ENCODE measurements at regions not wholly inside any gene's neighbourhood (a gene's known extent, or its start where the extent isn't known, plus 50 kb on each side); places are given as distances from the start of the nearest gene placed in this dataset.

- POLR2A ChIA-PET, result no interaction called here
- CTCF ChIA-PET, result no interaction called here
- no peak for DNase-seq
- no peak for TF ChIP-seq CTCF (IDR thresholded peaks at IDR 0.05; ENCODE audit: insufficient read depth in 1 of 2, low read depth in 1 of 2, low read length in 1 of 2, severe bottlenecking in 1 of 2, unreplicated experiment in 1 of 2)
- no peaks in the 10 kb centered on the region for H3K36me3 ChIP-seq (ENCODE audit: control insufficient read depth, insufficient read depth, low read length)
- H3K4me3 ChIP-seq (ENCODE audit: low read depth, low read length), result no peak overlapping the region
- no peaks in the 10 kb centered on the region for H3K9me3 Mint-ChIP-seq (ENCODE audit: unreplicated experiment)
- H3K27me3 Mint-ChIP-seq (ENCODE audit: insufficient read depth, unreplicated experiment), result no peaks in the 10 kb centered on the region
- intact Hi-C loops (cut with micrococcal nuclease; ENCODE audit: unreplicated experiment), result no loop called here
- no peaks in the 10 kb centered on the region for H3K36me3 Mint-ChIP-seq (ENCODE audit: insufficient read depth, unreplicated experiment)
- no peak overlapping the region for H3K27ac Mint-ChIP-seq (ENCODE audit: unreplicated experiment)
- H3K27me3 ChIP-seq (replicated peaks; ENCODE audit: control insufficient read depth, insufficient read depth, low read length), result no peaks in the 10 kb centered on the region
- no TSS peak for BruUV-seq (replicated peaks)
- H3K4me1 ChIP-seq, result no peaks in the 10 kb centered on the region
- H3K4me1 Mint-ChIP-seq (ENCODE audit: low read depth, unreplicated experiment), result no peaks in the 10 kb centered on the region
- no peak overlapping the region for H3K4me3 Mint-ChIP-seq (ENCODE audit: unreplicated experiment)
- no peaks in the 10 kb centered on the region for H3K9me3 ChIP-seq
These were observed 586.6 kb downstream of the C4orf33 start for GRCh38 chr4:129682586-129682985.

GRCh38 chr4:129707949-129708348, 612.0 kb downstream of the C4orf33 start:
- ChIA-PET POLR2A (no interaction called here), CTCF (no interaction called here)
- no peaks in the 10 kb centered on the region for H3K27me3 Mint-ChIP-seq (ENCODE audit: insufficient read depth, unreplicated experiment)
- H3K27ac Mint-ChIP-seq (ENCODE audit: unreplicated experiment), result no peak overlapping the region
- no peaks in the 10 kb centered on the region for H3K27me3 ChIP-seq (replicated peaks; ENCODE audit: control insufficient read depth, insufficient read depth, low read length)
- H3K4me3 ChIP-seq (ENCODE audit: low read depth, low read length), result no peak overlapping the region
- no peaks in the 10 kb centered on the region for H3K36me3 ChIP-seq (ENCODE audit: control insufficient read depth, insufficient read depth, low read length)
- H3K4me1 Mint-ChIP-seq (ENCODE audit: low read depth, unreplicated experiment), result no peaks in the 10 kb centered on the region
- H3K36me3 Mint-ChIP-seq (ENCODE audit: insufficient read depth, unreplicated experiment), result no peaks in the 10 kb centered on the region
- TF ChIP-seq CTCF (IDR thresholded peaks at IDR 0.05; ENCODE audit: insufficient read depth in 1 of 2, low read depth in 1 of 2, low read length in 1 of 2, severe bottlenecking in 1 of 2, unreplicated experiment in 1 of 2), result no peak
- BruUV-seq (replicated peaks), result no TSS peak
- no peaks in the 10 kb centered on the region for H3K9me3 Mint-ChIP-seq (ENCODE audit: unreplicated experiment)
- H3K4me3 Mint-ChIP-seq (ENCODE audit: unreplicated experiment), result no peak overlapping the region
- intact Hi-C loops (cut with micrococcal nuclease; ENCODE audit: unreplicated experiment), result no loop called here
- no peak for DNase-seq
- no peaks in the 10 kb centered on the region for H3K9me3 ChIP-seq
- no peaks in the 10 kb centered on the region for H3K4me1 ChIP-seq

- Mint-ChIP-seq H3K27ac (ENCODE audit: unreplicated experiment) (no peak overlapping the region), H3K36me3 (ENCODE audit: insufficient read depth, unreplicated experiment) (no peaks in the 10 kb centered on the region), H3K27me3 (ENCODE audit: insufficient read depth, unreplicated experiment) (no peaks in the 10 kb centered on the region), H3K9me3 (ENCODE audit: unreplicated experiment) (no peaks in the 10 kb centered on the region), H3K4me1 (ENCODE audit: low read depth, unreplicated experiment) (no peaks in the 10 kb centered on the region), H3K4me3 (ENCODE audit: unreplicated experiment) (no peak overlapping the region)
- Histone ChIP-seq H3K4me3 (ENCODE audit: low read depth, low read length) (no peak overlapping the region), H3K27me3 (replicated peaks; ENCODE audit: control insufficient read depth, insufficient read depth, low read length) (no peaks in the 10 kb centered on the region), H3K36me3 (ENCODE audit: control insufficient read depth, insufficient read depth, low read length) (no peaks in the 10 kb centered on the region), H3K9me3 (no peaks in the 10 kb centered on the region), H3K4me1 (no peaks in the 10 kb centered on the region)
- no TSS peak for BruUV-seq (replicated peaks)
- ChIA-PET CTCF (no interaction called here), POLR2A (no interaction called here)
- TF ChIP-seq CTCF (IDR thresholded peaks at IDR 0.05; ENCODE audit: insufficient read depth in 1 of 2, low read depth in 1 of 2, low read length in 1 of 2, severe bottlenecking in 1 of 2, unreplicated experiment in 1 of 2), result no peak
- no peak for DNase-seq
- intact Hi-C loops (cut with micrococcal nuclease; ENCODE audit: unreplicated experiment), result no loop called here
These were observed 612.8 kb downstream of the C4orf33 start for GRCh38 chr4:129708784-129709183.

Measured in Caco-2 (cell line).